GM12878 (cell line): ENCODE measurements at regions not wholly inside any gene's neighbourhood (a gene's known extent, or its start where the extent isn't known, plus 50 kb on each side); places are given as distances from the start of the nearest gene placed in this dataset.

ENCODE experiments used
- ATAC-seq: fragments of 200-7000 bp; cut with Tn5 transposase; 3 replicates; pipeline ENCODE4 v1.9.1; 2020; ENCODE audit warnings: mild to moderate bottlenecking, moderate library complexity
- BruUV-seq: library from RNA; stranded (reverse); fragments of 400-500 nt; replicated peaks from 2 replicates; lab custom pipeline; 2021; lab: Mats Ljungman, UMichigan
- CTCF ChIA-PET: fragments of 300-600 bp; sonication (Branson Sonifier 250); formaldehyde crosslinking; extraction: SDS; loops from one replicate; lab custom pipeline; 2021; ENCODE audit warnings: inconsistent platforms; lab: Yijun Ruan, JAX
- POLR2A ChIA-PET: fragments of 350-600 bp; formaldehyde crosslinking; extraction: SDS; loops from one replicate; lab custom pipeline; 2021; ENCODE audit warnings: inconsistent platforms; lab: Charles Lee
- RAD21 ChIA-PET: fragments of 300-600 bp; sonication (Branson Sonifier 250); formaldehyde crosslinking; loops from one replicate; lab custom pipeline; 2023; ENCODE audit warnings: antibody characterized with exemption; ENCODE audit not compliant: unreplicated experiment; lab: Charles Lee
- SMC1A ChIA-PET: fragments of 300-600 bp; sonication (Branson Sonifier 250); formaldehyde crosslinking; loops from one replicate; lab custom pipeline; 2023; ENCODE audit not compliant: unreplicated experiment, uncharacterized antibody; lab: Charles Lee
- DNase-seq: peaks from one replicate; pipeline ENCODE4 v3.0.0-alpha.2; 2011; ENCODE audit warnings: low read depth, low spot score
- FAIRE-seq: peaks from 3 replicates; lab custom pipeline; 2011; peaks lifted over from hg19 to GRCh38; lab: Jason Lieb, UNC
- H2AFZ ChIP-seq: 2 replicates; pipeline ENCODE4 v1.6.0; 2011; ENCODE audit warnings: low read depth, low read length, control low read depth; ENCODE audit not compliant: control insufficient read depth
- H3K27ac ChIP-seq: 2 replicates; pipeline ENCODE4 v1.5.1; 2011; ENCODE audit warnings: control low read depth; ENCODE audit not compliant: control insufficient read depth, insufficient read depth
- H3K27me3 ChIP-seq, 2 experiments: replicated peaks in 1 of 2; 2 replicates each; pipeline versions ENCODE4 v1.6.0 to v1.6.1; 2011; ENCODE audit warnings: low read length in 1 of 2; ENCODE audit not compliant: control insufficient read depth in 2 of 2, insufficient read depth in 2 of 2
- H3K36me3 ChIP-seq, 2 experiments: 2 replicates each; pipeline ENCODE4 v1.5.1; 2011; ENCODE audit warnings: low read length in 1 of 2; ENCODE audit not compliant: control insufficient read depth in 2 of 2, insufficient read depth in 2 of 2
- H3K4me1 ChIP-seq: 2 replicates; pipeline ENCODE4 v1.6.1; 2011; ENCODE audit warnings: mild to moderate bottlenecking, low read length, moderate library complexity, mixed read lengths; ENCODE audit not compliant: control insufficient read depth, insufficient read depth
- H3K4me2 ChIP-seq: 2 replicates; pipeline ENCODE4 v1.6.0; 2011; ENCODE audit warnings: control low read depth; ENCODE audit not compliant: control insufficient read depth, insufficient read depth
- H3K4me3 ChIP-seq: fragments of 200-600 bp; sonication (generic); 2 replicates; pipeline ENCODE4 v1.5.1; 2016
- H3K79me2 ChIP-seq: 2 replicates; pipeline ENCODE4 v1.6.0; 2011; ENCODE audit warnings: low read length; ENCODE audit not compliant: control insufficient read depth, insufficient read depth
- H3K9ac ChIP-seq: 2 replicates; pipeline ENCODE4 v1.8.0; 2011; ENCODE audit warnings: low read length, control low read depth, mixed read lengths; ENCODE audit not compliant: control insufficient read depth, insufficient read depth
- H3K9me3 ChIP-seq: replicated peaks from 3 replicates; pipeline ENCODE4 v1.5.1; 2011; ENCODE audit warnings: mild to moderate bottlenecking, low read length; ENCODE audit not compliant: control insufficient read depth, insufficient read depth
- H4K20me1 ChIP-seq: 2 replicates; pipeline ENCODE4 v1.6.0; 2011; ENCODE audit not compliant: control insufficient read depth, insufficient read depth
- ASH2L ChIP-seq: fragments of 300-600, 200-600 bp; sonication (generic); IDR thresholded peaks from 2 replicates; pipeline ENCODE4 v1.6.1; 2017; ENCODE audit warnings: low read depth, mild to moderate bottlenecking, borderline replicate concordance
- BACH1 ChIP-seq: fragments of 450-650 bp; IDR thresholded peaks from 2 replicates; pipeline ENCODE4 v1.6.1; 2017; ENCODE audit warnings: mild to moderate bottlenecking, borderline replicate concordance
- BCLAF1 ChIP-seq: fragments of 450-650 bp; IDR thresholded peaks from 2 replicates; pipeline ENCODE4 v1.6.1; 2017; ENCODE audit warnings: antibody characterized with exemption, mild to moderate bottlenecking, moderate library complexity
- EED ChIP-seq: sonication (generic); IDR thresholded peaks from 2 replicates; pipeline ENCODE4 v1.6.1; 2016; ENCODE audit warnings: antibody characterized with exemption, low read depth
- HDGF ChIP-seq: fragments of 450-650 bp; IDR thresholded peaks from 2 replicates; pipeline ENCODE4 v1.6.1; 2016; ENCODE audit warnings: antibody characterized with exemption
- KDM1A ChIP-seq: fragments of 200-600 bp; sonication (generic); IDR thresholded peaks from 2 replicates; pipeline ENCODE4 v1.6.1; 2016; ENCODE audit warnings: borderline replicate concordance
- NBN ChIP-seq: fragments of 450-650 bp; IDR thresholded peaks from 2 replicates; pipeline ENCODE4 v1.6.1; 2016
- NFYA ChIP-seq: IDR thresholded peaks from 2 replicates; pipeline ENCODE4 v1.6.1; 2011; ENCODE audit warnings: low read depth, mild to moderate bottlenecking, low read length, improper control_type of control experiment, borderline replicate concordance
- NR2F1 ChIP-seq: fragments of 450-650 bp; conservative IDR thresholded peaks from 2 replicates; pipeline ENCODE4 v1.6.1; 2017; ENCODE audit warnings: mild to moderate bottlenecking
- POLR2AphosphoS2 ChIP-seq: IDR thresholded peaks from 2 replicates; pipeline ENCODE4 v1.6.1; 2011; ENCODE audit warnings: low read depth, mild to moderate bottlenecking, low read length, improper control_type of control experiment, moderate library complexity
- POLR2AphosphoS5 ChIP-seq: IDR thresholded peaks from 2 replicates; pipeline ENCODE4 v1.6.1; 2011; ENCODE audit warnings: mild to moderate bottlenecking, low read length, inconsistent platforms
- POU2F2 ChIP-seq: IDR thresholded peaks from 3 replicates; pipeline ENCODE4 v1.6.1; 2011; ENCODE audit warnings: low read depth, mild to moderate bottlenecking, low read length, borderline replicate concordance
- YY1 ChIP-seq: IDR thresholded peaks from 2 replicates; pipeline ENCODE4 v1.6.1; 2011; ENCODE audit warnings: low read depth, mild to moderate bottlenecking, low read length
- ZNF274 ChIP-seq: IDR thresholded peaks from one replicate; pipeline ENCODE4 v1.8.0; 2011; ENCODE audit not compliant: insufficient read length, insufficient read depth
- ZNF592 ChIP-seq: fragments of 450-650 bp; IDR thresholded peaks from 2 replicates; pipeline ENCODE4 v1.6.1; 2017; ENCODE audit warnings: mild to moderate bottlenecking, moderate library complexity
- WGBS: methylation state at CpG from one replicate; pipeline ENCODE4 v1.1.6; 2016; ENCODE audit warnings: low lambda C conversion rate; ENCODE audit not compliant: insufficient replicate concordance, insufficient coverage; ENCODE audit errors: missing lambda C conversion rate; 5-methylcytosine and 5-hydroxymethylcytosine counted together
- in situ Hi-C: fragments of 300-500 bp; cut with MboI; formaldehyde crosslinking; loops from 9 replicates; pipeline ENCODE4 v1.14.3; 2018; ENCODE audit warnings: mixed read lengths
- intact Hi-C: fragments of 100-400 bp; cut with micrococcal nuclease; formaldehyde crosslinking; loops from one replicate; pipeline ENCODE4 v1.14.2; 2022; ENCODE audit not compliant: unreplicated experiment
- TF ChIP-seq, protein P1 (sequence below): IDR thresholded peaks from 2 replicates; pipeline ENCODE4 v1.6.1; 2011; ENCODE audit warnings: mild to moderate bottlenecking, low read depth, low read length, moderate library complexity; ENCODE audit not compliant: insufficient replicate concordance

- no peak for TF ChIP-seq ZNF592
- TF ChIP-seq KDM1A: no peak
- TF ChIP-seq NR2F1: no peak
- TF ChIP-seq ZNF274: no peak
These were observed 119.3 kb upstream of the ADPGK start (continued) for GRCh38 chr15:72902919-72903260.

DNA sequence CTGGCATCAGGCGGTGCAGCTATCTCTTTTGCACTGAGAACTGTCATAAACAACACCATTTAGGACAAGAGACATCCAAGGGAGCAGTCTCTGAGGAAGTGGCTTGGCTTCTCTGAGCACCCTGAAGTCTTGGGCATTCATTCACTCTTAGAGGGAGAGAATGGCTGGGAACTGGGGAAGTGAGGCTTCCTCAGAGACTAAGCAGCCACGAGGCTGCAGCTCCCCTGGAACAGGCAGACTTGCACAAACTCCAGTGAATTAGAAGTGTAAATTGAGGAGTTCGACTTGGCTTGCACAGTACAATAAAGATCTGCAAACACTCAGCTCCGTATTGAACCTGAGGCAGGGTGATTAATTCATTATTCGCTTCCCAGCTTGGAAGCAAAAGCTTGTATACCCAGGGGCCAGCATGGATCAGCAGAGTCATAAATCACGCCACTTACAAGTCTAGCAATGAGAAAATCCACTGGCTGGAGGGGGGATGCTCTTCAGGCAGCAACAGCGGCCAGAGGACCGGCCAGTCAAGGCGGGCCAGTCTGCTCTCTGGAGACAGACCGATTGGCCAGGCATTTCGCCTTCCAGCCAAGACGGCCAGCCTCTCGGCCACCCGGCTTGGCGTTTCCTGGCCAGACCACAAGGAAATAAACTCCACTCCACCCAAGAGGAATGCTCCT is 118.8 kb upstream of the ADPGK start:
- Histone ChIP-seq H3K4me1 (no peaks in the 10 kb centered on the region), H3K36me3 (no peaks in the 10 kb centered on the region), H2AFZ (no peak overlapping the region), H3K9ac (no peak overlapping the region), H3K27me3 (peaks cover 0 to 5% of the 10 kb centered on the region in 2 experiments; a peak in 1 of 4 replicates), H3K27ac (no peak overlapping the region), H3K4me2 (no peak overlapping the region), H3K9me3 (no peaks in the 10 kb centered on the region), H3K79me2 (no peaks in the 10 kb centered on the region), H3K4me3 (no peak overlapping the region), H4K20me1 (no peaks in the 10 kb centered on the region)
- no peak for ATAC-seq
- POLR2A ChIA-PET: no interaction called here
- no TSS peak for BruUV-seq
- CTCF ChIA-PET: no interaction called here
- in situ Hi-C loops (no loop called here), intact Hi-C loops (no loop called here)
- RAD21 ChIA-PET: no interaction called here
- SMC1A ChIA-PET: interaction anchor here (0.7 kb wide), 1 partner anchor 13 kb away, joined by 3 read pairs; no protein-coding TSS in a partner anchor
- no peak for FAIRE-seq
- DNase-seq: no peak
- WGBS: 37% methylated on average over 15 of the region's 15 CpGs
- no peak for TF ChIP-seq EED
- no peak for TF ChIP-seq HDGF
- no peak for TF ChIP-seq YY1
- no peak for TF ChIP-seq NFYA
- no peak for TF ChIP-seq BCLAF1
- no peak for TF ChIP-seq BACH1
- no peak for TF ChIP-seq POLR2AphosphoS5
- no peak for TF ChIP-seq POLR2AphosphoS2
- TF ChIP-seq POU2F2: no peak
- TF ChIP-seq, protein P1, sequence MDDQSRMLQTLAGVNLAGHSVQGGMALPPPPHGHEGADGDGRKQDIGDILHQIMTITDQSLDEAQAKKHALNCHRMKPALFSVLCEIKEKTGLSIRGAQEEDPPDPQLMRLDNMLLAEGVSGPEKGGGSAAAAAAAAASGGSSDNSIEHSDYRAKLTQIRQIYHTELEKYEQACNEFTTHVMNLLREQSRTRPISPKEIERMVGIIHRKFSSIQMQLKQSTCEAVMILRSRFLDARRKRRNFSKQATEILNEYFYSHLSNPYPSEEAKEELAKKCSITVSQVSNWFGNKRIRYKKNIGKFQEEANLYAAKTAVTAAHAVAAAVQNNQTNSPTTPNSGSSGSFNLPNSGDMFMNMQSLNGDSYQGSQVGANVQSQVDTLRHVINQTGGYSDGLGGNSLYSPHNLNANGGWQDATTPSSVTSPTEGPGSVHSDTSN: no peak
- no peak for TF ChIP-seq NBN
- TF ChIP-seq ASH2L: no peak
